GM12892 (cell line): ENCODE measurements at regions not wholly inside any gene's neighbourhood (a gene's known extent, or its start where the extent isn't known, plus 50 kb on each side); places are given as distances from the start of the nearest gene placed in this dataset.

Experiments used
- POLR2AphosphoS5 ChIP-seq: IDR thresholded peaks from 2 replicates; pipeline ENCODE4 v1.6.1; 2011; ENCODE audit warnings: low read depth, low read length, control low read depth
- TAF1 ChIP-seq: IDR thresholded peaks from 2 replicates; pipeline ENCODE4 v1.6.1; 2011; ENCODE audit warnings: low read depth, mild to moderate bottlenecking, control low read depth, low read length, borderline replicate concordance

DNA sequence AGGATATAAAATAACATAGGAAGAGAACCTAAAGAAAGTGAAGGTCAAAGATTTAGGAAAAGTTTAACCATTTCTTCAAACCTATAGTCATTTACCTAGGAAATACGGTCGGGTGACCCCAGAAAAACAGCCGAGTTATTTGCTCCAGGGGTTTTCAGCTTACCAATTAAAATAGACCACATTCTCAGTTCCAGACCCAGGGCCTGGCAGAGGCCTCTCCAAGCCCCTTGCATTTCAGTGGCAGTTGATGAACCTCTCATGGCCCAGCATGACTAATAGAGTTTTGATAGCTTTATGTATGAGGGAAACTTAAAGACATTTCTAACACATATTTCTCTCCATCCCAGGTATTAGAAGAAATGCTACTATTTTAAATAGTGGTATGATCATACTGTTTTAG, 113.5 kb downstream of the OGFRL1 start:
- TF ChIP-seq TAF1 (no peak), POLR2AphosphoS5 (no peak)
